SHP77 (cell line): ENCODE measurements at regions not wholly inside any gene's neighbourhood (a gene's known extent, or its start where the extent isn't known, plus 50 kb on each side); places are given as distances from the start of the nearest gene placed in this dataset.

ENCODE experiments used
- DNase-seq, 2 experiments: peaks; one replicate each; lab custom pipeline; 2025; lab: John Stamatoyannopoulos, UW

DNA sequence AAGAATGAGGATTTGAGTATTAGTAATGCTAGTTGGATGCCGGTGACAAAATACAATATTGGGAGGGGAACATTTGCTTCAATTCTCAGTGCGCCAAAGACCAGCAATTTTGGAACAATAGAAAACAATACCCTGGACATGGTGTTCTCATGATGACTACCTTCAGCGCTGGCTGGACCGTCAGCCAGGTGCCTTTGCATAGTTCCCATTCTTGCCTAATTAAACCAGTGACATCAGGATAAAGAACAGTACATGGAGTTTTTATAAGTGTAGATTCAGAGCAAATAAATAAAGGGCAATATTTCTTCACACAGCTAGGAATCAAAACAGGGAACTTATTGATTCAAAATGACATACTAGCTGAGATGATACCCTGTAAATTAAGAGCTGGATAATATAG, 404.8 kb upstream of the RORA start:
- DNase-seq = no peak

DNA sequence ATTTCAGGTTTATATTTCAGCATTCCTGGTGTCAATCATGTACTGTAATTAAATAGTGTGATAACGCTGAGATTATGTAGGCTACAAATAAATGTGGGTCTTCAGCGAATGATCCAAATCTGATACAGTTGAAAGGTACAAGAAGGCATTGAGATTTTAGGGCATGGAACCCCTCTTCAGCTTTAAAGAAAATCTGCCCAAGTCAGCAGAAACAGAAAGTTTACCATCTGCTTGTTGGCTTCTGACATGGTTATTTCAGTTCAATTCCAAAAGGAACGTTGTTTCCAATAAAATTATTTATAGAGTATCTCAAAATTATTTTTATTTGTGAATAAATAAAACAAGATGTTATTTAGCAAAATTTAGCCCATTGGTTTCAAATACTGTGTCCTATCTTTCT, 400.2 kb upstream of the RORA start:
- no peak for DNase-seq

DNA sequence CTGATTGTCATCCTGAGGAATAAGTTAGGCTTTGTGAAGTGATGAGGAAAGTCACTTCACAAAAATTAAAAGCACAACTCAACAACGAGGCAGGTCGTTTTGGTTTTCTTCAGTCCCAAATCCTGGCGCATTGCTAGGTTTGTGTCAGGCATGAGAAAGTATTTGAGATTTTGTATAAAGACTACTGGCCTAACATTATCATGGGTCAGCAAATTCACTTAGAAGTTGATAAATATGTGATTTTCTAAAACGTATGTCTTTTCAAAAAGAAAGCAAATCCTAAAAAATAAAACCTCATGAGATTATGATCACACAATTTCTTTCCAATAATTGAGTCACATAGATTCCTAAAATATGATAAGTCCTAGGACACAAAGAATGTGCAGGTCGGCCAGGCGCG, 395.8 kb upstream of the RORA start:
- no peak for DNase-seq

DNA sequence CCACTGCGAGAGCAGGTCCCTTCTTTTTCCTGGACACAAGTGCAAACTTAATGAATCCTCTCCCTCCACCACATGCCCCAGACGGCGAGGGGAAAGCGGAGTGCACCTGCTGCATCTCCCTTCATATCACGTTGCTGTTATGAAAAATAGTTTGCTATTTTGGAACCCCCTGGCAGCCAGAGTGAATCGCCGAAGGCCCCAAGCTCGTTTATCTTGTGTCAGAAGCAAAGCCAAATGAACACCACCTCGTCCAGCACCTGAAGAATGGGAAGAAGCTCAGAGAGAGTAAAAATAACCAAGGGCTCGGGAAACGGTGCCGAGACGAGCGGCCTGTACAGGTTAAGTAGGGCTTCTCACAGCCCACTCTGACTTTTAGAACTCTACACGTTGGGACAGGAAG, 394.6 kb upstream of the RORA start:
- DNase-seq = no peak

DNA sequence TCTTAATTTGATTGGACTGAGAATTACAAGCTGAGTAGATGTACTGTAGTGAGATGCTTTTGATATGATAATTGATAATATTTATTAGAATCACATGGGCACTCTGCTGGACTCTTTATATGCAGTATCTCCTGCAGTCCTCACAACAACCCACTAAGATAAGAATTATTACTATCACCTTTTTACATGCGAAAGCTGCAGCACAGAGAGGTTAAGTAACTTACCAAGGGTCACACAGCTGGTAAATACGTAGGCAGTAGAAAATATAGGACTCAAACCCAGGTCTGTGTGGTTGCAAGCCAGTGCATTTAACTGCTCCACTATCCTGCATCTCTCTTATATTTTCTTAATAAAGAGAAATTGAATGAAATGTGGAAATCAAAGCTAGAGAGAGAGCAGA, 392.8 kb upstream of the RORA start:
- DNase-seq = no peak

DNA sequence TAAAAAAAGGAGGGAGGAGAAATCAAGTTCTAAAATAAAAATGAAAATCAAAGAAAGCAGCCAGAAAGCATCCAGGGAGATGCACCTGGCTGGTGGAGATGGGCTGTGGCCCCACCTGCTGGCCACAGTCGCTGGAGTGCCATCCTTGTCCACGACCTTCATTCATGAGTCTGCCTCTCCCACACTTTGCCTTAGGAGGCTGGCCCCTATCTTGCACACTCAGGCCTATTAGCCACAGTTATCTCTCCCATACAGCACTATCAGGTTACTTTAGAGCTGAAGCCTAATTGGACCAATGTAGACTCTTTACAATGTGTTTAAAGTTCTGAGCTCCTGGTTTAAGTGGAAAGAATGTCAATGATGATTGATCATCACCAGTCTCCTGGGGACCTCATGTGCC, 392.0 kb upstream of the RORA start:
- peak; percentile 39 to 64 for DNase-seq

DNA sequence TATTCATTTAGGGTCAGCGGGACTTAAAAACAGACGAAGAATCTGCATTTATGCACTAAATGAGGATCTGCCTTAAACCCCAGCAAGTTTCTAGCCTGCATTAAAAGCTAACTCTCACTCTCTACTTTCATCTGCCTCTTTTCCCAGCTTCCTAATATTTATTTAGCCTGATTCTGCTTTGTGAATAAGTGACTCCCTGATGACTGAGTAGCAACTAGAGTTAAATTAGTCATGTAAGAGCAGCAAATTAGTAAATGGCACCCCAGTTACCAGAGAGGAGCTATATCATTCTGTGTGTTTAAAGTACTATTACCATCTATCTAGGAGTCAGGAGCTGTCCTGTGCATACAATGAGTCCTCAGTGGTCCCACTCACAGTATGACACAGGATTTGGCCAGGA, 391.0 kb upstream of the RORA start:
- DNase-seq = no peak

DNA sequence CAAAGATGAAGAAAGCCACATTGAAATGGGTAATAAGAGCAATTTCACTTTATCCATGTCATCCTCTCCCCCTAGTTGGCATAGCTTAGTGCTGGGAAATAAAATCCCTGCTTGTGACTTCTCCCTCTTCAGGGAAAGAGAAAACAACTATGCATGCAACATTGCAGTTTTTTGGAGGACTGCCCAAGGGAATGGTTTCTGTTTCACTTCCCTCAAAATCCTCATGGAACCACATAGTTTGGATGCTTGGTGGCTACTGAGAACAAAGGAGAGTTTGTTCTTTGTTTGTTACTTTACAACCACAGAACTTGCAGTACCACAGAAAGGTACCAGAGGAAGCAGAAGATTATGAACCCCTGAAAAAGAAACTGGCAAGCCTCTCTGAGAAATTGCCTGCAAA, 384.6 kb upstream of the RORA start:
- no peak for DNase-seq

DNA sequence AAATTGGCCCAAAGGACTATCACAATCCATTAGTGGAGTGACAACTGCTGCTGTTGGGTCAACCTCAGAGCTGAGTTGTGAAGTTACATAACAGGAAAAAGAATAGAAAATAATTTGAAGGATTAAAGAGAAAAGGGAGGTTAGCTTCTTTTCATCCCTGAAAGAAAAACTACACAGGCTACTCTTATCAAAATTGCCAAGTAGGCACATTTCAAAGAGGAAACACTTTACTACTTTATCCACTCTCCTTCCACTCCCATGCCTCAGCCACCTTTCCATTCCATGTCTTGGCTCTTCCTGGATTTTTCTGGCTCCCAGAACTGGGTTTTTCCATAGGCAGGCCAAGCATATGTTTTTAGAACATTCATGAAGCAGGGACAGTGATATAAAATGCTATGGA, 384.0 kb upstream of the RORA start:
- DNase-seq = no peak

DNA sequence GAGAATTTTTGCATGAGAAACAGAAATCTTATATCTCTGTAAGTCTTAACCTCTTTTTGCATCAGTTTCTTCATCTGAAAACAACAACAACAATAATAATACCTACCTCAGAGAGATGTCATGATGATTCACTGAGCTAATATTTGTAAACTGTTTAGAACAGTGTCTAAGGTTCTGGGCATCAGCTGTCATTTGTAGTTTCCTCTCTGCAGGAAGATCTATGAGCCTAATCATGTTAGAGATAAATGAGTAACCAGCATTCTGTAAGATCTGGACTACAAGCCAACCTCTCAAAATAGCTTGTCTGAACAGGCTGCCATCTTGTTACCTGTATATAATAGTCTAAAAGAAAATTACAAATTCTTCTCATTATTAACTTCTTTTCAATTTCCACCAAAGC, 383.0 kb upstream of the RORA start:
- no peak for DNase-seq

DNA sequence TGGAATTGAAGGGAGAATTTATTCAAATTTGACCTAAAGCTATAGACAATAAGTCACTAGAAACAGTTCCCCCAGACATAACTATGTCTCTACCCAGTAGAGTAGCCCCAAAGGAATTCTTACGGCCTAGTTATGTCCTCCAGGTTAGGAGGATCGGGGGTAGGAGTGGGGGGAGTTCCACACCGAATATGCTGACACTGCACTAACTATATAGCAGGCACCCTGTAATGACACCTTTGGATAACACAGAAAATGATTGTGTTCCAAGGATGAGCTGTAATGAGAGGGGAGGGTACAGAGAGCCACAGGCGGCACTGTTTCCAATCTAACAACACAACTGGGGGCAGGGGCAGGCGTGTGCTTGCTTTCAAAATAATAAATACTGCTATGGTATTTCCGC, 376.2 kb upstream of the RORA start:
- DNase-seq = no peak

DNA sequence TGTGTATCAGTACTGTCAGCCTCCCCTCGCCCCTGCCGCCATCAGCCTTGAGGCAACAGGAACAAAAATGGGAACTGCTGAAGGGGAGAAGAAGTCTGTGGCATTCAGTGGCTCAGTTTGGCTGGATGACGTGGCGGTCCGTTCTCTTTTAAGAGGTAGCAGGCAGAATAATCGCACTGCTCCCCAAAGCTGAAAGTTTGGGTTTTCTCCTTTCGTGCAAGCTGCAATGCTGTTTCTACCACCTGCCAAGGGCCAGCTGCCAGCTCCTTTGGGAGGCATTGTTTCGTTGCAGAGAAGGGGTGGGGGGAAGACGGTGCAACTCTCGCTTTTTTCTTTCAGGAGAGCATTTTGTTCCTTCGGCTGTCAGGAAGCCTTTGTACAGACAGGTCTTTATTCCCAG, 369.6 kb upstream of the RORA start:
- DNase-seq = peak; percentile 68 to 88

DNA sequence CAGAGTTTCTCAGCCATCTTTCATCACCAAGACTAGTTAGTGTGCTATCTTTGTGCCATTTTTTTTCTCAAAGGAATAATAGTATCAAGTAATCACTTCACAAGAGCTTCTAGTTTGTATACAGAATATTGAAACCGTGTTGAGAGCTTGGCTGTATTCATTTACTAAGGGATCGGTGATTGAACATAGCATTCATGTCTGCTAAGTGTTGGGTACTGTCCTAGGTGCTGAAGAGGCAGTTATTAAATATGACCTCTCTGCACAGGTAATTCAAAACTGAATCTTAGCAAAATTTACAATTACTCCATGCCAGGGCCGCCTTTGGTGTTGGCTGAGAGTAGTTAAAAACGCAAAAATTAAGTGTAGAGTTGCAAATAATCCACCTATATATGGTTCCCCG, 355.3 kb upstream of the RORA start:
- no peak for DNase-seq

DNA sequence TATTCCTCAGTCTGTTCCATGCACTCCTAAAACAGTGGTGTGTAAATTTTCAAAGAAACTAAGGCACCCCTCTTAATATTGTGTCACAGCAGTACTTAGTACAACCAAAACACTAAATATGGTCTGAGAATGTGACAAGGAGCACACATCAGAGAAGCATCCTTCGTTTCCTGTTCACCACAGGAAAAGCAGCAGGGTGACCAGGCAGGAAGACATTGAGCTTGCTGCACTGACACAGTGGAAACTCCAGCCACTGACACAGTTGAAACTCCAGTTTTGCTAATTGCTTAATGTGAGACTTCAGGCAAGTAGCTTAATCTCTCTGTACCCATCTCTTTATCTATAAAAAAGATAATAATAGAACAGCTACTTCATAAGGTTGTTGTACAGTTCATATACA, 353.0 kb upstream of the RORA start:
- DNase-seq = no peak

DNA sequence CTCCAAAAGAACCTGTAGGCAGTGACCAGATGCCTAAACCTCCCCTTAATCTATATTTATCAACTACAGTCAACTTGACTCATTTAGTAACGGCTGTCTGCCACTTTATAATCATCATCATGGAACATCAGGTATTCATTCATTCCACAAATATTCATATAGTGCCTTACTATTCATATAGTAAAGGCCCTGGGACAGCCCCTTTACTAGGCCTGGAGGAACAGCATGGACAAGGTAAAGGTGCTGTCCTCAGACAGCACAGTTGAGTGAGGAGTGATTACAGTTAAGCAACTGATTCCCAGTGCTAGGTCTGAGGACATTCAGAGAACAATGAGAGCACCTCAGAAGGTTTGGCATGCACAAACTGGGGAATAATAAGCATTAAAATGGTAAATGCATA, 346.5 kb upstream of the RORA start:
- no peak for DNase-seq

DNA sequence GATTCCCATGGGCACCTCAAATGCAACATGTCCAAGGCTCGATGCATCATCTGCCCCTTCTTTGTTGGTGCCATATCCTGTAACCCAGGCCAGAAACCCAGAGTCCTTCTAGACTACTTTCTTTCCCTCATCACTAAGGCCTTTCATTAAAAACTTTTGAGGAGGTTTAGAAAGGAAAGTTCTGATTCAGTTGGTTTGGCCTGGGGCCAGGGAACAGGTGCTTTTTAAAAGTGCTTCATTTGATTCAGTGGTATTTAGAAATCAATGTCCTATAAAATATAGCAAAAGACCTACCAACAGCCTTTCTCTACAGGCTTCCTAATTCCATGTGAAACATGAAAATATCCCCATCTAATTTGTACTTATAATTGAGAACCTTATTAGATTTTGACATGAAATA, 341.9 kb upstream of the RORA start:
- DNase-seq = no peak

DNA sequence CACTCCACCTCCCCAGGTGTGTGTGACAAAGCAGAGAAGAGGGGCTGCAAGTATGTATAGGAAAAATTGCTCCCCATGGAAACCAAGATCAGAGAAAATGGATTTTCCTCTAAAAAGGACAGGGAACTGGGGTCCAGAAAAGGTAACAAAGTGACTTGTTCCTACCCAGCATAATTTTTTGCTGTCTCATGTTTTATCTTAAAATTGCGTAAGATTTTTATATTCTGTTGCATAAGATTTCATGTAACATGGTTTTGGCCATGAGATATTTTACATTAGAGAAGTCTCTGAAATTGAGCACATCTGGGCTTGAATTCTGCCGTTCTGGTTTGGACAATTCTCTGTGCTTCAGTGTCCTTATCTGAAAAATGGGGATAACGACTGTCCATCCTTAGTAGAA, 335.7 kb upstream of the RORA start:
- no peak for DNase-seq

DNA sequence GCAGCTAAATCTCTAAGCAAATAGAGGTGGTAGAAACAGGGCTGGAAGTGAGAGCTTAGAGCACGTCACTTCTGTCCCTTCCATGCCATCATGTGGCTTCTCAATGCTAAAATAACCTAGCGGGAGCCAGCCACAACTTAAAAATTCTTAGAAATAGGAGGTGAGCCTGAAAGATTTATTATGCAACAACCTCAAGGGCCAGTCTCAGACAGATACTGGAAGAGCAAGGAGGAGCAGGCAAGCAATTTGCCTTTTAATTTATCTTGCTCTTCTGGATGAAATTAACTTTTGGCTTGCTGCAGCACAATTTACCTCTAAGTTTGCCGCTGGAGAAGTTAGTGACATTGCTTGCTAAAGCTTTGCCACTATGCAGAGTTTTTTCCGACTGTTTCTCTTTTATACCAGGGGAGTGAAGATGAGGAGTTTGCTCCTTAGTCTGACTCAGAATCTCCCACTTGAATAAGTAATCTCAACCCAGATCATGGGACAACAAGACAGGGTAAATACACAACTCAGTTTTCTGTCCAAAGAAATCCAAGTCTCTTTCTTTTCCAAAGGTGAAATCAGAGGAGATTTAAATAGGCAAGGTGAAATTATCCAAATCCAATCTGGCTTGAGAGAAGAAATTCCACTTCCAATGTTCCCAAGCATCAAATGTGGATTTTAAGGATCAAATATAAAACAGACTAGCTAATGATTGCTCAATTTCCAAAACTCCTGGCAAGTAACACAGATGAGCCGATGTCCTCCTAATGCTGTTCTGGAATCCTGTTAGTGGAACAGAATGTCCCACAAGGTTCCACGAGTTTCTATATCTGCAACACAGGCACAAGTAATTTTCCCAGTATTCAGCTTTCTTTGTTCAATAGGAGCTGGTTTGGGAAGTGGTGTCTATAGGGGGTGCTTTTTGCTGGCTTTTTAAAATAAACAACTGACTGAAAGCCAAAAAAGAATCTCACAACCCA, 329.4 kb upstream of the RORA start:
- DNase-seq = no peak

DNA sequence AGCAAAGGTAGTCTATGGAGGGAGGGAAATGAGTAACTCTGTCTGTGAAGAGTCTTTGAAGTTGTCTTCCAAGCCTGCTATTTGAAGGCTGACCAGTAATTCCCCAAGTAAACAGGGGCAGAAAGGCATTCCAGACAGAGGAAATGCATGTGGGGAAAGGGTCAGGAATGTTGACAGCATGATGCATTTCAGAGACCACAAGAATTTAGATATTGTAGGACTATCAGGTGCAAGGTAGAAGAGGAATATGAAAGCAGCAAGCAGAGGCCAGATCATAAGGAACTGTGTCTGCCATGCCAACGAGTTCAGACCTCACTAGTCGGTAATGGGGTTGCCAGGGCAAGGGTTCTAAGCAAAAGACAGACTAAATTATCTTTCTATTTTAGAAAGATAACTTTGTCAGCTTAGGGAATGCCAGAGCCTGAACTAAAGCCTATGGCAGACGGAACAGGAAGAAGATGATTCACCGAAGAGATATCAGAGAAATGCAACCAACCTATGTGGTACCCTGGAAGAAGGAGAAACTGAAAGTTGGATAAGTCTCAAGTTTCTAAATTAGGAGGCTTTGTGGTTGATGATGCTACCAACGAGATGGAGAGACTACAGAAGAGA, 327.0 kb upstream of the RORA start:
- DNase-seq = no peak

DNA sequence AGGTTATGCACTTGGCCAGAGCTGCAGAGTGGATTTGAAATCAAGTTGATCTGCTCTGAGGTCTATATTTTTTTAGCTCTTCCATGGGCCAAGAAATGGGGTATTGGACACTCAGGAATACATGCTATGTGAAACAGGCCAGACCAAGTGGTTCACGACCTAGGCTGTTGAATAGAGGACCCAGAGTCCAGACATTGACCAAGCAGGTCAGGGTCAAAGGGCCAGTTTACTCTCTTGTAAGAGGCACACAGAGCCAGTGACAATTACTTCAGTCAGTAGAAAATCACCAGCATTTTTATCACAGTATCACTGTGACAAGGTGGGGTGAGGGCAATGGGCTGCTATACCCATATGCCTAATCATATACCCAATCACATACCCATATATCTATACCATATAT, 320.6 kb upstream of the RORA start:
- no peak for DNase-seq

DNA sequence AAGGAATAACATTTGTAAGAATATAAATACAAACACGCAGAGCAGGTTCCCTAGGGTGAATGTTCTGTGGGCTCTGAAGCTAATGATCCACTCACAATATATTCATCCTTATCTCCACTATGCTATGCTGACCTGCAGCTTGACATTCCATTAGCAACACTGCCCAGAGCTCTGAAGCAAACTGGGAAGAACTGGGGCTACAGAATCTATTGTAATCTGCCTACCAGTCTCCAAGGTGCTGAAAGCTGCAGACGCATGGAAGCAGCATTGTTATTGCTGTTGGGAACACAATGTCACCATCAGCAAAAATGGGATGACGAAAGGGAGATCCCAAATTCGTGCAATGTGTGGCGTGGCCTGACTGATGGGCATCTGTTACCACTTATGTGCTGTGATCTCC, 316.7 kb upstream of the RORA start:
- DNase-seq = no peak

DNA sequence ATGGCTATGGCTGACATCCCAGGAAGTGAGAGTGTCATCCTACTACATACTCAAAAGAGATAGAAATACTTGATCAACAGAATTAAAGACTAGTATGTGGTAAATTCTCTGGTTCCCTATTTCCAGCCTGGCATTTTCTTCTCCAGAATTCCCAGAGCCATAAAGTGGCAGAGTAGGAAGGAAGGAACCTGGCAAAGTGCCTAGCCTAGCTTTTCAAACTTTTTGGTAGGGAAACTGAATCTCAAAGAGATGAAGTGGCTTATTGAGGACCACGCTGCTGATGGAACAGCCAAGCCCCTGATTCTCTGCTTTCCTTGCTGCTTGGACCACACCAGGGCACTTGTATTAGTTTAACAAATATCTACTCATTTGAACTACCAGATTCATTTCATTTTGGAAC, 312.4 kb upstream of the RORA start:
- no peak for DNase-seq

DNA sequence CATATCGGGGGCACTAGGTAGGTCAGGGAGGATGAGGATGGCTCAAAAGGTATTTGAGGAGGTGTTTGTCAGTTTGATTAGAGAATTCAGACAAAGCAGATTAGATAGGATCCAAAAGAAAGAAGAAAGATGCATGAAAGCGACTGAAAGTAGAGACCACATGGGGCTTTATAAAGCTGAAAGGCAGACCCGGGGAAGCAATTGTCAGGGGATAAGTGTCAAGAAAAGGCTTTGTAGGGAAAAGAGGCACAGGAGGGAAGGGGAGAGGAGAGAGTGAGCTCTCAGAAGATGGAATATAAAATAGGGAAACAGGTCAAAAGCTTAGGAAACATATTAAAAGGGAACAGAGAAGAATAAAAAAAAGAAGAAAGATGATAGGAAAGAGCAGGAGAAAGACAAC, 308.2 kb upstream of the RORA start:
- no peak for DNase-seq

DNA sequence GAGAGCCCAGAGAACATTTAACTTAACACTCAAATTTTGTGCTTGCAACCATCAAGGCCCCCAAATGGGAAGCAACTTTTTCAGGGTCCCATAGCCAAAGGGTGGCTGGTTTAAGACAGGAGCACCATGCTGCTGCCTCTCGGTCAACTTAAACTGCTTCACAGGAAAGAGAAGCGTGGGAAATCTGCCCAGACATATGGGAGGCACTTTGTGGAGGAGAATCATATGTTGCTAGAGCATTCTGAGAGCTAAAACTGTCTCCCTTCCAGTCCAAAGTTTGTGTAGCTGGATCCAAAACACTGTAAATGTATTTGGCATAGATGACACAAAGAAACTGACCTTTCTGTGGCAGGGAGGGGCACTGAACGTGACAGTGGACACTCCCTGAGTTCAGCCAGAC, 305.9 kb upstream of the RORA start:
- no peak for DNase-seq
